Mesothelial cell of epicardium (in vitro differentiated cells): ENCODE measurements at regions not wholly inside any gene's neighbourhood (a gene's known extent, or its start where the extent isn't known, plus 50 kb on each side); places are given as distances from the start of the nearest gene placed in this dataset.
A peak's percentile ranks its signal among the peaks of the same experiment; 100 is the strongest.

ENCODE experiments used
- DNase-seq, 2 experiments: peaks; one replicate each; pipeline ENCODE4 v3.0.0; 2021; ENCODE audit warnings: low spot score in 2 of 2; ENCODE audit not compliant: unreplicated experiment in 2 of 2
- H3K27ac Mint-ChIP-seq: 2 replicates; pipeline ENCODE4 v1.8.0; 2021; ENCODE audit warnings: mixed read lengths
- H3K27me3 Mint-ChIP-seq: 2 replicates; pipeline ENCODE4 v1.8.0; 2021; ENCODE audit warnings: low read depth, mixed read lengths
- H3K36me3 Mint-ChIP-seq: 2 replicates; pipeline ENCODE4 v1.8.0; 2021; ENCODE audit warnings: mixed read lengths
- H3K4me1 Mint-ChIP-seq: 2 replicates; pipeline ENCODE4 v1.8.0; 2021; ENCODE audit warnings: mixed read lengths
- H3K4me3 Mint-ChIP-seq: 2 replicates; pipeline ENCODE4 v1.8.0; 2021; ENCODE audit warnings: mild to moderate bottlenecking, moderate library complexity, mixed read lengths
- H3K9me3 Mint-ChIP-seq: 2 replicates; pipeline ENCODE4 v1.8.0; 2021; ENCODE audit warnings: mixed read lengths
- CTCF ChIP-seq: fragments of 200-600 bp; sonication (generic); IDR thresholded peaks from one replicate; pipeline ENCODE4 v1.5.0; 2021; ENCODE audit warnings: antibody characterized with exemption; ENCODE audit not compliant: unreplicated experiment

- Mint-ChIP-seq H3K27me3 (no peaks in the 10 kb centered on the region), H3K4me1 (peaks cover 38% of the 10 kb centered on the region), H3K36me3 (no peaks in the 10 kb centered on the region), H3K27ac (peak overlapping the region; percentile 12), H3K4me3 (no peak overlapping the region), H3K9me3 (no peaks in the 10 kb centered on the region)
- DNase-seq, result no peak
- no peak for TF ChIP-seq CTCF
Measured at GRCh38 chr2:42914860-42915259, 122.5 kb upstream of the HAAO start.

GRCh38 chr2:42914314-42914713, 121.9 kb upstream of the HAAO start:
- Mint-ChIP-seq H3K4me3 (no peak overlapping the region), H3K9me3 (no peaks in the 10 kb centered on the region), H3K27me3 (no peaks in the 10 kb centered on the region), H3K4me1 (peaks cover 37% of the 10 kb centered on the region), H3K36me3 (no peaks in the 10 kb centered on the region), H3K27ac (no peak overlapping the region)
- TF ChIP-seq CTCF, result no peak
- DNase-seq, result no peak

GRCh38 chr2:42913280-42913878, 121.0 kb upstream of the HAAO start:
- Mint-ChIP-seq H3K27me3 (no peaks in the 10 kb centered on the region), H3K4me3 (no peak overlapping the region), H3K4me1 (peaks cover 28% of the 10 kb centered on the region), H3K27ac (peak overlapping the region; percentile 65), H3K9me3 (no peaks in the 10 kb centered on the region), H3K36me3 (no peaks in the 10 kb centered on the region)
- no peak for DNase-seq
- no peak for TF ChIP-seq CTCF

- no peak for DNase-seq
- H3K27me3 Mint-ChIP-seq, result no peaks in the 10 kb centered on the region
- peaks cover 29% of the 10 kb centered on the region for H3K4me1 Mint-ChIP-seq
- no peaks in the 10 kb centered on the region for H3K36me3 Mint-ChIP-seq
- no peak overlapping the region for H3K4me3 Mint-ChIP-seq
- no peak for TF ChIP-seq CTCF
- no peaks in the 10 kb centered on the region for H3K9me3 Mint-ChIP-seq
- no peak overlapping the region for H3K27ac Mint-ChIP-seq
Measured at GRCh38 chr2:42910645-42911405, 118.4 kb upstream of the HAAO start.

GRCh38 chr2:42909966-42910365, 117.6 kb upstream of the HAAO start:
- peaks cover 35% of the 10 kb centered on the region for H3K4me1 Mint-ChIP-seq
- no peak overlapping the region for H3K4me3 Mint-ChIP-seq
- TF ChIP-seq CTCF, result no peak
- no peaks in the 10 kb centered on the region for H3K36me3 Mint-ChIP-seq
- no peak for DNase-seq
- no peak overlapping the region for H3K27ac Mint-ChIP-seq
- H3K27me3 Mint-ChIP-seq, result no peaks in the 10 kb centered on the region
- no peaks in the 10 kb centered on the region for H3K9me3 Mint-ChIP-seq
